H1 (cell line): ENCODE measurements at regions not wholly inside any gene's neighbourhood (a gene's known extent, or its start where the extent isn't known, plus 50 kb on each side); places are given as distances from the start of the nearest gene placed in this dataset.

ENCODE experiments used
- CTCF ChIP-seq, 3 experiments: IDR thresholded peaks; 1 replicate in 2 of 3; 2 replicates in 1 of 3; pipeline versions ENCODE4 v1.5.1 to v1.6.1; 2011; ENCODE audit warnings: low read length in 3 of 3, mild to moderate bottlenecking in 3 of 3, inconsistent platforms in 2 of 3, low read depth in 1 of 3, moderate library complexity in 1 of 3; ENCODE audit not compliant: insufficient read depth in 1 of 3; ENCODE audit errors: control extremely low read depth in 1 of 3
- FOSL1 ChIP-seq: IDR thresholded peaks from 2 replicates; pipeline ENCODE4 v1.6.1; 2011; ENCODE audit warnings: mild to moderate bottlenecking, low read depth, low read length, moderate library complexity; ENCODE audit not compliant: insufficient read depth
- JUN ChIP-seq: IDR thresholded peaks from 2 replicates; pipeline ENCODE4 v1.6.1; 2011; ENCODE audit warnings: low read depth, mild to moderate bottlenecking, improper control_type of control experiment, low read length
- POLR2A ChIP-seq, 2 experiments: IDR thresholded peaks; 1 replicate in 1 of 2; 2 replicates in 1 of 2; pipeline ENCODE4 v1.6.1; 2011; ENCODE audit warnings: low read depth in 2 of 2, low read length in 2 of 2, mild to moderate bottlenecking in 2 of 2; ENCODE audit errors: control extremely low read depth in 1 of 2
- POLR2AphosphoS5 ChIP-seq: IDR thresholded peaks from 2 replicates; pipeline ENCODE4 v1.6.1; 2011; ENCODE audit warnings: low read depth, low read length
- TAF1 ChIP-seq: IDR thresholded peaks from 2 replicates; pipeline ENCODE4 v1.6.1; 2011; ENCODE audit warnings: mild to moderate bottlenecking, low read depth, low read length
- TBP ChIP-seq: IDR thresholded peaks from 2 replicates; pipeline ENCODE4 v1.6.1; 2011; ENCODE audit warnings: low read depth, low read length, improper control_type of control experiment
- TCF12 ChIP-seq: IDR thresholded peaks from 2 replicates; pipeline ENCODE4 v1.6.1; 2011; ENCODE audit warnings: low read depth, mild to moderate bottlenecking, low read length
- TEAD4 ChIP-seq: IDR thresholded peaks from 2 replicates; pipeline ENCODE4 v1.6.1; 2012; ENCODE audit warnings: low read depth, low read length, inconsistent platforms, mixed read lengths
- ZNF274 ChIP-seq: IDR thresholded peaks from 2 replicates; pipeline ENCODE4 v1.7.0; 2012; ENCODE audit warnings: low read length, borderline replicate concordance; ENCODE audit errors: extremely low read depth
- TF ChIP-seq, protein P1 (sequence below): IDR thresholded peaks from 2 replicates; pipeline ENCODE4 v1.6.1; 2011; ENCODE audit warnings: low read depth, mild to moderate bottlenecking, low read length; ENCODE audit not compliant: insufficient read depth

DNA sequence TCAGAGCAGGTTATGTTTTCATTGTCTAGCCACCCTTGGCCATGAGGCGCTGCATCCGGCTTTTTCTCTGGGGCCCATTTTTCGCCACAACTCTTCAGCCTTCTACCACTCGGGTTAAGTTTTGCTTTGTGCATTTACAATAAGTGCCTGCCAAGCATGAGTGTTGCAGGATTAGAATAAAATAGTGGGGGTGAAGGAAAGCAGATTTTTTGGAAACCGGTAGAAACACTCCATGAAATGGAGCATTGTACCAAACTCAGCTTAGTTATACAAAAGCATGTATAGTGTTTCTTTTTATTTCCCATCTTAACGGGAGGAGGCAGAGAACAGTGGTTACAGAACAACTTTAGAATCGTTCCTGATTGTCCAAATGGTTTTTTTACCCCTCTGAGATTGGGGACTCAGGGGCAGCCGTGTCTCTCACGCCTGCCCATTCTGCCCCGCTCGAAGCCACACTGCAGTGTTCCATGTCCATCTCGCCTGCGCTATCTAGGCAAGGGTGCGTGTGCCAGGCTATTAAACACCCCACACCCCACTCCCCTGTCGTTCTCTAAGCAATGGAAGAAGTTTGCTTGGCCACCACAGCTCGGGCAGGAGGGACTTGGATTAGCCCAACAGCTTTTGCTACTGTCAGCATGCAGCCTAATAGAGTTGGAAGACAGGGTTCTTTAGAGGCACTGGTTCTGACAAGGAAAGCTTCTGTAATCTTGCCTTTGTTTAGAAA, 268.8 kb upstream of the WWC1 start:
- TF ChIP-seq POLR2AphosphoS5 (no peak), POLR2A (IDR thresholded peaks at IDR 0.05; ENCODE audit: control extremely low read depth in 1 of 2, low read depth in 2 of 2, low read length in 2 of 2) (no peak), TEAD4 (no peak), CTCF (IDR thresholded peaks at IDR 0.05; ENCODE audit: control extremely low read depth in 1 of 3, insufficient read depth in 1 of 3, low read depth in 1 of 3, low read length in 3 of 3) (no peak), TBP (no peak), JUN (no peak), FOSL1 (no peak), ZNF274 (no peak), TAF1 (no peak), TCF12 (no peak)
- TF ChIP-seq, protein P1, sequence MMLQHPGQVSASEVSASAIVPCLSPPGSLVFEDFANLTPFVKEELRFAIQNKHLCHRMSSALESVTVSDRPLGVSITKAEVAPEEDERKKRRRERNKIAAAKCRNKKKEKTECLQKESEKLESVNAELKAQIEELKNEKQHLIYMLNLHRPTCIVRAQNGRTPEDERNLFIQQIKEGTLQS = no peak
